Activated CD4-positive, alpha-beta T cell treated with anti-CD3 and anti-CD28 coated beads, Interleukin-2, Interleukin-4, amounts not matched to agents 100 ng/mL and 50 ng/mL, durations not matched to agents 16 hours and 8 hours (primary cell): ENCODE measurements at regions not wholly inside any gene's neighbourhood (a gene's known extent, or its start where the extent isn't known, plus 50 kb on each side); places are given as distances from the start of the nearest gene placed in this dataset.
"Not testable (repeated sequence)": the region's sequence is repeated elsewhere in the genome, so short reads cannot be mapped to it uniquely, and the experiment has no call there.

Source experiments
- DNase-seq: peaks from one replicate; pipeline ENCODE4 v3.0.0-alpha.2; 2020; ENCODE audit warnings: low spot score

- DNase-seq, result no peak
Observed at GRCh38 chr1:196160066-196160795, 448.0 kb downstream of the KCNT2 start.

- DNase-seq, result no peak
Observed at GRCh38 chr1:196155586-196155985, 452.7 kb downstream of the KCNT2 start.

- no peak for DNase-seq
Observed at GRCh38 chr1:196152975-196153374, 455.3 kb downstream of the KCNT2 start.

- DNase-seq, result no peak
Observed at GRCh38 chr1:196152086-196152485, 456.2 kb downstream of the KCNT2 start.

GRCh38 chr1:196148367-196148970 lies 459.8 kb downstream of the KCNT2 start:
- peak; percentile 22 for DNase-seq

GRCh38 chr1:196147530-196147929 lies 460.7 kb downstream of the KCNT2 start:
- no peak for DNase-seq

GRCh38 chr1:196145151-196145550 lies 463.1 kb downstream of the KCNT2 start:
- not testable (repeated sequence) for DNase-seq

GRCh38 chr1:196144588-196144987 lies 463.7 kb downstream of the KCNT2 start:
- no peak for DNase-seq

GRCh38 chr1:196143602-196144342 lies 464.5 kb downstream of the KCNT2 start:
- no peak for DNase-seq

- no peak for DNase-seq
Observed at GRCh38 chr1:196142111-196142640, 466.1 kb downstream of the KCNT2 start.

- DNase-seq, result no peak
Observed at GRCh38 chr1:196136396-196136795, 471.8 kb downstream of the KCNT2 start.

GRCh38 chr1:196131691-196132090 lies 476.5 kb downstream of the KCNT2 start:
- DNase-seq, result no peak

- no peak for DNase-seq
Observed at GRCh38 chr1:196128835-196129234, 479.4 kb downstream of the KCNT2 start.

- no peak for DNase-seq
Observed at GRCh38 chr1:196121181-196121580, 487.1 kb downstream of the KCNT2 start.

GRCh38 chr1:196115646-196116045 lies 492.6 kb downstream of the KCNT2 start:
- DNase-seq, result no peak

- DNase-seq, result no peak
Observed at GRCh38 chr1:196114193-196114592, 494.0 kb downstream of the KCNT2 start.

GRCh38 chr1:196108990-196109389 lies 499.2 kb downstream of the KCNT2 start:
- not testable (repeated sequence) for DNase-seq

GRCh38 chr1:196105901-196106300 lies 502.3 kb downstream of the KCNT2 start:
- no peak for DNase-seq

- DNase-seq, result no peak
Observed at GRCh38 chr1:196102826-196103225, 505.4 kb downstream of the KCNT2 start.

GRCh38 chr1:196098000-196098399 lies 510.2 kb downstream of the KCNT2 start:
- no peak for DNase-seq

GRCh38 chr1:196094821-196095220 lies 513.4 kb downstream of the KCNT2 start:
- DNase-seq, result no peak

- DNase-seq, result no peak
Observed at GRCh38 chr1:196091397-196092135, 516.7 kb downstream of the KCNT2 start.
